ENCODE measurements at regions not wholly inside any gene's neighbourhood (a gene's known extent, or its start where the extent isn't known, plus 50 kb on each side); places are given as distances from the start of the nearest gene placed in this dataset.

DNA sequence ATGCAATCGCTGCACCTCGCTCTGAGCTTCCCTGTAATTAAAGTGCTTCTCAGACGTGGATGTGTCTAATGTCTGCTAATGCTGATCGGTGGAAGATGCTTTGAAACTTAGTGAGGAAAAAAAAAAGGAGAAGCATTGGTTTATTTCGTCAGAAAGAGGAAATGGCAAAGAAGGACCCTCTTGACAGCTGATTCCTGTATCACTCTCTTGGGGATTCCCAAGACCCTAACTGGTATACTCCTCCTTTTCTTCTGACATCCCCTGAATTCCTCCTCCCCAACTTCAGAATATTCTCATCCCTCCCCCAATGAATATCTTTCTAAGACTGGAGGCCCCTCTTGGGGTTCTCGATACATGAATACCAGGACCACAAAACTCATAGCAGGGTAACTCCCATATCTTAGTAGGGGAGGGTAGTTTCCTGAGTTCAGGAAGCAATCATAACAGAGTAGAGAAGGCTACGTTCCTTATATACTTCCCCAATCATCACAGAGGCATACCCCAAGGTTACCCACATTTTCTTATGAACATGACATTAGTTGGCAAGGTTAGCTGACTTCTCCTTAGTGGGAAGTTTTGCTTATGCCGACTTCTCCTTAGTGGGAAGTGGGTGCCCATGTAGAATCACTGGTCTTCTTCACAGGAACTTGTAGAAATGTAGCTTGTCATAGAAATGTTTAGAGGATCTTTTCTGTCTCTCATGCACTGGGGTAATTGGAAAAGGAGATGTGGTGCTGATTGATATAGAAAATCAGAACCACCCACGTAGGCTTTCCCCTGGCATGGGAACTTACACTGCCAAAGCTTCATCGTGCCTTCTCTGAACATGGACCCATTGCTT is 63.8 kb upstream of the ATXN1 start:
- TF ChIP-seq RAD21 (conservative IDR thresholded peaks at IDR 0.05) (no peak), SMC3 (conservative IDR thresholded peaks at IDR 0.05; ENCODE audit: poor library complexity) (no peak), EZH2 (IDR thresholded peaks at IDR 0.05; ENCODE audit: borderline replicate concordance, insufficient read depth, low read length, poor library complexity, severe bottlenecking) (no peak)

DNA sequence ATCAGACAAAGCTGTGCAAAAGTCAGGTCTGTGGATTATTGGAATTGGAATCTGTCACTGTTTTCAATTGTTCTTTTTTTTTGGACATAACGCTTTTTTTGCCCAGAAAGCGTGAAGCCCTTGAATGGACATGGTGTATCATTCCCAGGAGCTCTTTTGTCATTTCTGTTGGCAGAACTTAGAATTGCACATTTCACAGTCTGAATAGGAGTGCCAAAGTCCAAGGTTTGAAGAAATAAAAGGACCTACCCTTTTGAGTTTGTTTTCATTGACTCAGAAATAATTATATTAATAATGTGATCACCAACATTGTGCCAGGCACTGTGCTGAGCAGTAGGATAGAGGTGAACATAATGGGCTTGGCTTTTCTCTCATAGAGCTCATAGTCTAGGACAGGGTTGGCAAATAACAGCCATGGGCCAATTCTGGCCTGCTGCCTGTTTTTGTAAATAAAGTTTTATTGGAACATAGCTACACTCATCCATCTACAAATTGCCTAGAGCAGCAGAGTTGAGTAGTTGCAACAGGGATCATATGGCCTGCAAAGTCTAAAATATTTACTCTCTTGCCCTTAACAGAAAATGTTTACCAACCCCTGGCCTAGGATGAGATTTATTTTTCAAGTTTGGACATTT is 62.6 kb upstream of the ATXN1 start:
- Histone ChIP-seq H3K9me3 (ENCODE audit: low read length) (no peaks in the 10 kb centered on the region), H3K27ac (ENCODE audit: low read length) (no peak overlapping the region), H3K4me2 (ENCODE audit: low read length) (no peak overlapping the region), H3K79me2 (replicated peaks; ENCODE audit: insufficient read depth, low read length) (no peaks in the 10 kb centered on the region), H3K4me3 (ENCODE audit: low read length) (no peak overlapping the region), H3K9ac (ENCODE audit: low read length) (no peak overlapping the region), H3K9me2 (ENCODE audit: insufficient read depth, low read length) (no peaks in the 10 kb centered on the region), H3K27me3 (ENCODE audit: insufficient read depth, low read depth, low read length) (no peaks in the 10 kb centered on the region), H4K20me1 (ENCODE audit: insufficient read depth) (no peaks in the 10 kb centered on the region), H3K36me3 (ENCODE audit: insufficient read depth, low read length) (no peaks in the 10 kb centered on the region), H3F3A (ENCODE audit: insufficient read depth, low read length, poor library complexity, severe bottlenecking) (no peaks in the 10 kb centered on the region), H2AFZ (ENCODE audit: low read depth, low read length) (no peak overlapping the region)
- TF ChIP-seq RAD21 (conservative IDR thresholded peaks at IDR 0.05) (no peak), EZH2 (IDR thresholded peaks at IDR 0.05; ENCODE audit: borderline replicate concordance, insufficient read depth, low read length, poor library complexity, severe bottlenecking) (no peak), EP300 (conservative IDR thresholded peaks at IDR 0.05; ENCODE audit: poor library complexity, severe bottlenecking) (no peak), POLR2AphosphoS5 (IDR thresholded peaks at IDR 0.05) (no peak), TAF1 (IDR thresholded peaks at IDR 0.05; ENCODE audit: low read depth) (no peak), SMC3 (conservative IDR thresholded peaks at IDR 0.05; ENCODE audit: poor library complexity) (no peak), MXI1 (conservative IDR thresholded peaks at IDR 0.05; ENCODE audit: poor library complexity, severe bottlenecking) (no peak)
- TF ChIP-seq, protein P1, sequence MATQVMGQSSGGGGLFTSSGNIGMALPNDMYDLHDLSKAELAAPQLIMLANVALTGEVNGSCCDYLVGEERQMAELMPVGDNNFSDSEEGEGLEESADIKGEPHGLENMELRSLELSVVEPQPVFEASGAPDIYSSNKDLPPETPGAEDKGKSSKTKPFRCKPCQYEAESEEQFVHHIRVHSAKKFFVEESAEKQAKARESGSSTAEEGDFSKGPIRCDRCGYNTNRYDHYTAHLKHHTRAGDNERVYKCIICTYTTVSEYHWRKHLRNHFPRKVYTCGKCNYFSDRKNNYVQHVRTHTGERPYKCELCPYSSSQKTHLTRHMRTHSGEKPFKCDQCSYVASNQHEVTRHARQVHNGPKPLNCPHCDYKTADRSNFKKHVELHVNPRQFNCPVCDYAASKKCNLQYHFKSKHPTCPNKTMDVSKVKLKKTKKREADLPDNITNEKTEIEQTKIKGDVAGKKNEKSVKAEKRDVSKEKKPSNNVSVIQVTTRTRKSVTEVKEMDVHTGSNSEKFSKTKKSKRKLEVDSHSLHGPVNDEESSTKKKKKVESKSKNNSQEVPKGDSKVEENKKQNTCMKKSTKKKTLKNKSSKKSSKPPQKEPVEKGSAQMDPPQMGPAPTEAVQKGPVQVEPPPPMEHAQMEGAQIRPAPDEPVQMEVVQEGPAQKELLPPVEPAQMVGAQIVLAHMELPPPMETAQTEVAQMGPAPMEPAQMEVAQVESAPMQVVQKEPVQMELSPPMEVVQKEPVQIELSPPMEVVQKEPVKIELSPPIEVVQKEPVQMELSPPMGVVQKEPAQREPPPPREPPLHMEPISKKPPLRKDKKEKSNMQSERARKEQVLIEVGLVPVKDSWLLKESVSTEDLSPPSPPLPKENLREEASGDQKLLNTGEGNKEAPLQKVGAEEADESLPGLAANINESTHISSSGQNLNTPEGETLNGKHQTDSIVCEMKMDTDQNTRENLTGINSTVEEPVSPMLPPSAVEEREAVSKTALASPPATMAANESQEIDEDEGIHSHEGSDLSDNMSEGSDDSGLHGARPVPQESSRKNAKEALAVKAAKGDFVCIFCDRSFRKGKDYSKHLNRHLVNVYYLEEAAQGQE (IDR thresholded peaks at IDR 0.05; ENCODE audit: borderline replicate concordance), result no peak
- TF ChIP-seq, protein P2, sequence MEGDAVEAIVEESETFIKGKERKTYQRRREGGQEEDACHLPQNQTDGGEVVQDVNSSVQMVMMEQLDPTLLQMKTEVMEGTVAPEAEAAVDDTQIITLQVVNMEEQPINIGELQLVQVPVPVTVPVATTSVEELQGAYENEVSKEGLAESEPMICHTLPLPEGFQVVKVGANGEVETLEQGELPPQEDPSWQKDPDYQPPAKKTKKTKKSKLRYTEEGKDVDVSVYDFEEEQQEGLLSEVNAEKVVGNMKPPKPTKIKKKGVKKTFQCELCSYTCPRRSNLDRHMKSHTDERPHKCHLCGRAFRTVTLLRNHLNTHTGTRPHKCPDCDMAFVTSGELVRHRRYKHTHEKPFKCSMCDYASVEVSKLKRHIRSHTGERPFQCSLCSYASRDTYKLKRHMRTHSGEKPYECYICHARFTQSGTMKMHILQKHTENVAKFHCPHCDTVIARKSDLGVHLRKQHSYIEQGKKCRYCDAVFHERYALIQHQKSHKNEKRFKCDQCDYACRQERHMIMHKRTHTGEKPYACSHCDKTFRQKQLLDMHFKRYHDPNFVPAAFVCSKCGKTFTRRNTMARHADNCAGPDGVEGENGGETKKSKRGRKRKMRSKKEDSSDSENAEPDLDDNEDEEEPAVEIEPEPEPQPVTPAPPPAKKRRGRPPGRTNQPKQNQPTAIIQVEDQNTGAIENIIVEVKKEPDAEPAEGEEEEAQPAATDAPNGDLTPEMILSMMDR (IDR thresholded peaks at IDR 0.05; ENCODE audit: poor library complexity, severe bottlenecking), result no peak

More for the DNA sequence above, 63.8 kb upstream of the ATXN1 start:
- H3K27ac ChIP-seq (ENCODE audit: low read length), result peak overlapping the region; percentile 57
- H3K36me3 ChIP-seq (ENCODE audit: insufficient read depth, low read length), result no peaks in the 10 kb centered on the region
- H3F3A ChIP-seq (ENCODE audit: insufficient read depth, low read length, poor library complexity, severe bottlenecking), result no peaks in the 10 kb centered on the region
- H4K20me1 ChIP-seq (ENCODE audit: insufficient read depth), result no peaks in the 10 kb centered on the region
- no peaks in the 10 kb centered on the region for H3K9me2 ChIP-seq (ENCODE audit: insufficient read depth, low read length)
- H3K79me2 ChIP-seq (replicated peaks; ENCODE audit: insufficient read depth, low read length), result no peaks in the 10 kb centered on the region
- peak overlapping the region; percentile 19 for H3K9ac ChIP-seq (ENCODE audit: low read length)
- no peak overlapping the region for H3K4me2 ChIP-seq (ENCODE audit: low read length)
- H3K27me3 ChIP-seq (ENCODE audit: insufficient read depth, low read depth, low read length), result no peaks in the 10 kb centered on the region
- no peak overlapping the region for H3K4me3 ChIP-seq (ENCODE audit: low read length)
- no peak overlapping the region for H2AFZ ChIP-seq (ENCODE audit: low read depth, low read length)
- H3K9me3 ChIP-seq (ENCODE audit: low read length), result no peaks in the 10 kb centered on the region
